ENCODE measurements at regions not wholly inside any gene's neighbourhood (a gene's known extent, or its start where the extent isn't known, plus 50 kb on each side); places are given as distances from the start of the nearest gene placed in this dataset.

- in situ Hi-C loops (cut with MboI; ENCODE audit: low pct_ligation_motif_present in 1 of 4, low pct_unique_long_range_greater_than_20kb in 1 of 4, low sequenced_read_pairs in 3 of 4) (no loop called here), intact Hi-C loops (cut with DNase I; ENCODE audit: low total_unique reads) (no loop called here)
- no peak for DNase-seq
- H3K36me3 ChIP-seq: no peaks in the 10 kb centered on the region
- no peaks in the 10 kb centered on the region for H3K4me1 ChIP-seq
- H3K27me3 ChIP-seq: no peaks in the 10 kb centered on the region
- TF ChIP-seq POLR2AphosphoS5 (IDR thresholded peaks at IDR 0.05) (no peak), CTCF (IDR thresholded peaks at IDR 0.05) (no peak), POLR2A (IDR thresholded peaks at IDR 0.05) (no peak), EP300 (IDR thresholded peaks at IDR 0.05; ENCODE audit: low read depth) (no peak)
- H3K27ac ChIP-seq: no peak overlapping the region
- H3K9me3 ChIP-seq: no peaks in the 10 kb centered on the region
- no peak overlapping the region for H3K4me3 ChIP-seq
- 50 to 83% methylated on average over 2 to 3 of the region's 3 CpGs for WGBS, 2 donors (ENCODE audit: low coverage in 1 of 2)
These were observed 150.2 kb downstream of the NDFIP2 start for GRCh38 chr13:79631051-79631659.

DNA sequence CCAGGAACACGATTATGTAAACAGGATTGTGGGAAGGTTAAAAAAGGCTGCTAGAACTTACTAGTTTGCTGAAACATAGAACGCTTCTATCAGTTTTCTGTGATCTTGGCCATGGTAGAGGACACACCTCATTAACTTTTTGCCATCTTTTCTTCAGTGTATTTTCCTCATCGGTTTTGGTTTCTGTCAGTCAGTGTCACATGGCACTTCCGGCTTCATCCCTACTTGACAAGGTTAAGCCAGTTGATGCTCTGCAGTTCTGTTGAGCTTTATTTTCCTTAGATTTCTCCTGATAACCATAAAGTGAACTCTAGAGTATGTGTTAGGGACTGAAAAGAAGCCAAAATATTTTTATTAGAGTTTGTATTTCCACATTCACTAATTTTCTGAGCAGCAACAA is 147.5 kb downstream of the NDFIP2 start:
- 51 to 61% methylated on average over 4 of the region's 4 CpGs for WGBS, 2 donors (ENCODE audit: low coverage in 1 of 2)
- in situ Hi-C loops (cut with MboI; ENCODE audit: low pct_ligation_motif_present in 1 of 4, low pct_unique_long_range_greater_than_20kb in 1 of 4, low sequenced_read_pairs in 3 of 4): no loop called here
- intact Hi-C loops (cut with DNase I; ENCODE audit: low total_unique reads): no loop called here
- DNase-seq: no peak
- no peaks in the 10 kb centered on the region for H3K4me1 ChIP-seq
- H3K27ac ChIP-seq: no peak overlapping the region
- H3K27me3 ChIP-seq: no peaks in the 10 kb centered on the region
- no peak for TF ChIP-seq POLR2AphosphoS5 (IDR thresholded peaks at IDR 0.05)
- TF ChIP-seq EP300 (IDR thresholded peaks at IDR 0.05; ENCODE audit: low read depth): no peak
- TF ChIP-seq CTCF (IDR thresholded peaks at IDR 0.05): no peak
- TF ChIP-seq POLR2A (IDR thresholded peaks at IDR 0.05): no peak
- H3K4me3 ChIP-seq: no peak overlapping the region
- no peaks in the 10 kb centered on the region for H3K36me3 ChIP-seq
- H3K9me3 ChIP-seq: no peaks in the 10 kb centered on the region

- DNase-seq: no peak
- in situ Hi-C loops (cut with MboI; ENCODE audit: low pct_ligation_motif_present in 1 of 4, low pct_unique_long_range_greater_than_20kb in 1 of 4, low sequenced_read_pairs in 3 of 4) (no loop called here), intact Hi-C loops (cut with DNase I; ENCODE audit: low total_unique reads) (no loop called here)
- TF ChIP-seq CTCF (IDR thresholded peaks at IDR 0.05) (no peak), EP300 (IDR thresholded peaks at IDR 0.05; ENCODE audit: low read depth) (no peak), POLR2A (IDR thresholded peaks at IDR 0.05) (no peak), POLR2AphosphoS5 (IDR thresholded peaks at IDR 0.05) (no peak)
- Histone ChIP-seq H3K4me3 (no peak overlapping the region), H3K36me3 (no peaks in the 10 kb centered on the region), H3K27me3 (no peaks in the 10 kb centered on the region), H3K4me1 (no peaks in the 10 kb centered on the region), H3K9me3 (no peaks in the 10 kb centered on the region), H3K27ac (no peak overlapping the region)
- WGBS, 2 donors (ENCODE audit: low coverage in 1 of 2): 87 to 89% methylated on average over 6 of the region's 6 CpGs
These were observed 146.0 kb downstream of the NDFIP2 start for GRCh38 chr13:79626924-79627323.

DNA sequence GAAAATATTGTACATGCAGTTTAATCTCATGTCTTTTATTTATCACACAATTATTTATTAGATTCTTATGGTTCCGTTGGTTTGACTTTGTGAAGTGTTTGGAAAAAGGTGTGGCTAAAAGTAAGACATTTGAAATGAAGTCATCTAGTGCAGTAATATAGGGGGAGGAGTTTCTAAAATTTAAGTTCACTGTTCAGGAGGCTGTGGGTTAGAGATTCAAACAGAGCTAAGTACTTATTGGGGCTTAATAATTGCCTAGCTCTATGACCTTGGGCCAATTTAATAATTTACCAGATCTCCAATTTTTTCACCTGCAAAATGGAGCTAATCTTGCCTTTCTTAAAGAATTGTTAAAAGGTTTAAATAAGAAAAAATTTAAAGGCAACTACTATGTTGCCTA is 144.6 kb downstream of the NDFIP2 start:
- intact Hi-C loops (cut with DNase I; ENCODE audit: low total_unique reads): no loop called here

More for the DNA sequence above, 144.6 kb downstream of the NDFIP2 start:
- Histone ChIP-seq H3K4me1 (no peaks in the 10 kb centered on the region), H3K4me3 (no peak overlapping the region), H3K9me3 (no peaks in the 10 kb centered on the region), H3K27ac (no peak overlapping the region), H3K27me3 (no peaks in the 10 kb centered on the region), H3K36me3 (no peaks in the 10 kb centered on the region)
- WGBS, 2 donors (ENCODE audit: low coverage in 1 of 2): 50 to 84% methylated on average over 1 of the region's 1 CpG
- no peak for TF ChIP-seq POLR2A (IDR thresholded peaks at IDR 0.05)
- TF ChIP-seq POLR2AphosphoS5 (IDR thresholded peaks at IDR 0.05): no peak
- no peak for TF ChIP-seq CTCF (IDR thresholded peaks at IDR 0.05)
- no peak for TF ChIP-seq EP300 (IDR thresholded peaks at IDR 0.05; ENCODE audit: low read depth)
- DNase-seq: no peak
- in situ Hi-C loops (cut with MboI; ENCODE audit: low pct_ligation_motif_present in 1 of 4, low pct_unique_long_range_greater_than_20kb in 1 of 4, low sequenced_read_pairs in 3 of 4): no loop called here

Data from transverse colon (tissue), 4 donors.